IMR-90 (cell line): ENCODE measurements at regions not wholly inside any gene's neighbourhood (a gene's known extent, or its start where the extent isn't known, plus 50 kb on each side); places are given as distances from the start of the nearest gene placed in this dataset.

Source experiments
- ATAC-seq: fragments of 200-7000 bp; cut with Tn5 transposase; 2 replicates; pipeline ENCODE4 v1.9.1; 2020; ENCODE audit warnings: low read depth, mild to moderate bottlenecking, moderate library complexity
- BruUV-seq: library from RNA; stranded (reverse); fragments of 400-500 nt; replicated peaks from 2 replicates; lab custom pipeline; 2021; lab: Mats Ljungman, UMichigan
- CTCF ChIA-PET: fragments of 300-600 bp; formaldehyde crosslinking; extraction: SDS; loops from one replicate; lab custom pipeline; 2021; ENCODE audit warnings: antibody characterized with exemption; lab: Yijun Ruan, JAX
- POLR2A ChIA-PET: fragments of 300-600 bp; sonication (Branson Sonifier 250); formaldehyde crosslinking; loops from one replicate; lab custom pipeline; 2022; ENCODE audit warnings: antibody characterized with exemption; ENCODE audit not compliant: unreplicated experiment; lab: Charles Lee
- DNase-seq: peaks from one replicate; pipeline ENCODE4 v3.0.0; 2013
- H2AFZ ChIP-seq: replicated peaks from 2 replicates; pipeline ENCODE3; 2013; ENCODE audit warnings: low read length, mild to moderate bottlenecking; ENCODE audit not compliant: poor library complexity
- H2AK5ac ChIP-seq: 2 replicates; pipeline ENCODE4 v1.6.1; 2013; ENCODE audit warnings: low read depth, low read length, inconsistent platforms
- H2AK9ac ChIP-seq: replicated peaks from 2 replicates; pipeline ENCODE3; 2013; ENCODE audit warnings: mild to moderate bottlenecking, low read depth, low read length, moderate library complexity; ENCODE audit not compliant: poor library complexity
- H2BK120ac ChIP-seq: 2 replicates; pipeline ENCODE4 v1.6.1; 2013; ENCODE audit warnings: low read depth, low read length, inconsistent platforms
- H2BK15ac ChIP-seq: 3 replicates; pipeline ENCODE4 v1.6.1; 2013; ENCODE audit warnings: low read depth, low read length, inconsistent platforms
- H2BK20ac ChIP-seq: 2 replicates; pipeline ENCODE4 v1.6.1; 2013; ENCODE audit warnings: low read depth, mild to moderate bottlenecking, inconsistent platforms, low read length, moderate library complexity
- H2BK5ac ChIP-seq: 2 replicates; pipeline ENCODE4 v1.6.1; 2013; ENCODE audit warnings: mild to moderate bottlenecking, low read depth, low read length, inconsistent platforms; ENCODE audit not compliant: poor library complexity, severe bottlenecking
- H3K14ac ChIP-seq: replicated peaks from 2 replicates; pipeline ENCODE4 v1.6.1; 2013; ENCODE audit warnings: low read depth, low read length, inconsistent platforms
- H3K18ac ChIP-seq: 2 replicates; pipeline ENCODE4 v1.6.1; 2013; ENCODE audit warnings: low read depth, low read length, control low read depth
- H3K23ac ChIP-seq: 2 replicates; pipeline ENCODE4 v1.6.1; 2013; ENCODE audit warnings: low read depth, low read length, inconsistent platforms
- H3K27ac ChIP-seq: 2 replicates; pipeline ENCODE4 v1.5.1; 2013; ENCODE audit warnings: mild to moderate bottlenecking, control low read depth, low read length; ENCODE audit not compliant: insufficient read depth
- H3K27me3 ChIP-seq: 2 replicates; pipeline ENCODE4 v1.6.1; 2013; ENCODE audit warnings: low read length; ENCODE audit not compliant: control insufficient read depth, insufficient read depth
- H3K36me3 ChIP-seq: 2 replicates; pipeline ENCODE4 v1.6.1; 2013; ENCODE audit warnings: low read length, mixed read lengths; ENCODE audit not compliant: control insufficient read depth, insufficient read depth
- H3K4ac ChIP-seq: 2 replicates; pipeline ENCODE4 v1.6.1; 2013; ENCODE audit warnings: low read depth, low read length, inconsistent platforms
- H3K4me1 ChIP-seq: 2 replicates; pipeline ENCODE4 v1.6.1; 2013; ENCODE audit warnings: low read length, mixed read lengths; ENCODE audit not compliant: control insufficient read depth, insufficient read depth
- H3K4me2 ChIP-seq: 2 replicates; pipeline ENCODE4 v1.6.1; 2013; ENCODE audit warnings: low read depth, mild to moderate bottlenecking, control low read depth, low read length, moderate library complexity
- H3K4me3 ChIP-seq: 2 replicates; pipeline ENCODE4 v1.5.1; 2013; ENCODE audit warnings: low read depth, mild to moderate bottlenecking, control low read depth, low read length, moderate library complexity; ENCODE audit not compliant: insufficient read depth
- H3K56ac ChIP-seq: 2 replicates; pipeline ENCODE4 v1.6.1; 2013; ENCODE audit warnings: low read length, inconsistent platforms; ENCODE audit not compliant: insufficient read depth; ENCODE audit errors: extremely low read depth
- H3K79me1 ChIP-seq, 2 experiments: 2 replicates each; pipeline ENCODE4 v1.6.1; 2013; ENCODE audit warnings: low read length in 2 of 2, inconsistent platforms in 1 of 2, low read depth in 1 of 2
- H3K9ac ChIP-seq: 2 replicates; pipeline ENCODE4 v1.6.1; 2013; ENCODE audit warnings: low read depth, low read length, control low read depth
- H3K9me1 ChIP-seq: 2 replicates; pipeline ENCODE4 v1.6.1; 2013; ENCODE audit warnings: low read length, inconsistent platforms; ENCODE audit not compliant: insufficient read depth
- H3K9me3 ChIP-seq: 2 replicates; pipeline ENCODE4 v1.6.1; 2013; ENCODE audit warnings: low read length; ENCODE audit not compliant: control insufficient read depth, insufficient read depth
- H4K20me1 ChIP-seq: 2 replicates; pipeline ENCODE4 v1.6.1; 2013; ENCODE audit warnings: low read length, inconsistent platforms; ENCODE audit not compliant: insufficient read depth
- H4K5ac ChIP-seq: 2 replicates; pipeline ENCODE4 v1.6.1; 2013; ENCODE audit warnings: mild to moderate bottlenecking, low read depth, low read length, control low read depth
- H4K8ac ChIP-seq, 2 experiments: 2 replicates each; pipeline ENCODE4 v1.6.1; 2013; ENCODE audit warnings: low read depth in 2 of 2, low read length in 2 of 2, control low read depth in 1 of 2, inconsistent platforms in 1 of 2
- H4K91ac ChIP-seq: 2 replicates; pipeline ENCODE4 v1.6.1; 2013; ENCODE audit warnings: low read depth, low read length, inconsistent platforms; ENCODE audit not compliant: insufficient read depth
- CHD1 ChIP-seq: IDR thresholded peaks from 2 replicates; pipeline ENCODE4 v1.6.1; 2012; ENCODE audit warnings: low read depth, low read length, improper control_type of control experiment
- CTCF ChIP-seq: conservative IDR thresholded peaks from 2 replicates; pipeline ENCODE4 v1.5.1; 2012; ENCODE audit warnings: mild to moderate bottlenecking, low read depth, low read length, improper control_type of control experiment
- ELK1 ChIP-seq: fragments of 150-350 bp; IDR thresholded peaks from 2 replicates; pipeline ENCODE4 v1.6.1; 2016; ENCODE audit warnings: low read depth, mild to moderate bottlenecking, low read length, moderate library complexity, borderline replicate concordance
- MAZ ChIP-seq: IDR thresholded peaks from 2 replicates; pipeline ENCODE4 v1.6.1; 2012; ENCODE audit warnings: low read depth, mild to moderate bottlenecking, low read length, improper control_type of control experiment, moderate library complexity, borderline replicate concordance
- NFE2L2 ChIP-seq: fragments of 150-350 bp; IDR thresholded peaks from 2 replicates; pipeline ENCODE4 v1.6.1; 2016; ENCODE audit warnings: low read depth, mild to moderate bottlenecking, low read length
- RAD21 ChIP-seq: IDR thresholded peaks from 2 replicates; pipeline ENCODE4 v1.6.1; 2012; ENCODE audit warnings: low read length, improper control_type of control experiment
- RFX5 ChIP-seq: IDR thresholded peaks from 2 replicates; pipeline ENCODE4 v1.8.0; 2012; ENCODE audit warnings: low read depth, mild to moderate bottlenecking, low read length, moderate library complexity
- SMC3 ChIP-seq: fragments of 150-350 bp; IDR thresholded peaks from 2 replicates; pipeline ENCODE4 v1.6.1; 2016; ENCODE audit warnings: low read depth, mild to moderate bottlenecking, antibody characterized with exemption, low read length, moderate library complexity
- USF2 ChIP-seq: fragments of 150-350 bp; IDR thresholded peaks from 2 replicates; pipeline ENCODE4 v1.6.1; 2017; ENCODE audit warnings: mild to moderate bottlenecking, antibody characterized with exemption, low read length, low read depth
- WGBS, 2 experiments: methylation state at CpG; one replicate each; pipeline versions ENCODE4 v1.1.5 to v1.1.7; 2013; ENCODE audit warnings: missing lambda C conversion rate in 2 of 2; ENCODE audit not compliant: insufficient read length in 1 of 2; ENCODE audit errors: extremely low coverage in 2 of 2; 5-methylcytosine and 5-hydroxymethylcytosine counted together
- dilution Hi-C: fragments of 300-500 bp; cut with HindIII; formaldehyde crosslinking; loops from one replicate; pipeline ENCODE4 v1.14.3; 2018; ENCODE audit warnings: low sequenced_read_pairs; ENCODE audit not compliant: unreplicated experiment
- in situ Hi-C: fragments of 300-500 bp; cut with MboI; formaldehyde crosslinking; loops from 3 replicates; pipeline ENCODE4 v1.14.3; 2019; ENCODE audit warnings: low sequenced_read_pairs, inconsistent platforms, mixed read lengths
- intact Hi-C: fragments of 100-400 bp; cut with micrococcal nuclease; formaldehyde crosslinking; loops from 2 replicates; pipeline ENCODE4 v1.10.0; 2022

GRCh38 chr2:56816666-56817065 lies 632.9 kb downstream of the CCDC85A start:
- no peak overlapping the region for H2BK15ac ChIP-seq
- ATAC-seq (no peak), DNase-seq (no peak)
- H2BK20ac ChIP-seq = no peak overlapping the region
- H3K14ac ChIP-seq = no peak overlapping the region
- H2BK5ac ChIP-seq = no peak overlapping the region
- H2AK9ac ChIP-seq = no peak overlapping the region
- ChIA-PET CTCF (no interaction called here), POLR2A (no interaction called here)
- intact Hi-C loops (no loop called here), dilution Hi-C loops (no loop called here), in situ Hi-C loops (no loop called here)
- no peak overlapping the region for H3K56ac ChIP-seq
- TF ChIP-seq RAD21 (no peak), NFE2L2 (no peak), SMC3 (no peak), RFX5 (no peak), CHD1 (no peak), USF2 (no peak), ELK1 (no peak), CTCF (no peak), MAZ (no peak)
- no peaks in the 10 kb centered on the region for H3K36me3 ChIP-seq
- no peak overlapping the region for H4K5ac ChIP-seq
- H3K79me1 ChIP-seq = no peaks in the 10 kb centered on the region
- peaks cover 2% of the 10 kb centered on the region; the same call in 1 of the 2 replicates for H3K9me3 ChIP-seq
- no peak overlapping the region for H3K18ac ChIP-seq
- H3K9ac ChIP-seq = no peak overlapping the region
- H4K91ac ChIP-seq = no peak overlapping the region
- H2BK120ac ChIP-seq = no peak overlapping the region
- H2AFZ ChIP-seq = no peak overlapping the region
- no peaks in the 10 kb centered on the region for H3K4me1 ChIP-seq
- H3K23ac ChIP-seq = no peak overlapping the region
- WGBS, 2 experiments = no CpG with 5 or more reads among the region's 5 CpGs
- no peaks in the 10 kb centered on the region for H3K9me1 ChIP-seq
- H3K4me3 ChIP-seq = no peak overlapping the region
- H4K20me1 ChIP-seq = no peaks in the 10 kb centered on the region
- BruUV-seq = no TSS peak
- H2AK5ac ChIP-seq = no peak overlapping the region
- no peaks in the 10 kb centered on the region for H3K27me3 ChIP-seq
- H4K8ac ChIP-seq = no peak overlapping the region
- no peak overlapping the region for H3K27ac ChIP-seq
- no peak overlapping the region for H3K4me2 ChIP-seq
- no peak overlapping the region for H3K4ac ChIP-seq
